Fibroblast of skin of right quadriceps (primary cell): ENCODE measurements at regions not wholly inside any gene's neighbourhood (a gene's known extent, or its start where the extent isn't known, plus 50 kb on each side); places are given as distances from the start of the nearest gene placed in this dataset.

Experiments used
- DNase-seq: peaks from one replicate; pipeline ENCODE4 v3.0.0-alpha.2; 2013

GRCh38 chr1:83813576-83813975 lies 185.4 kb downstream of the TTLL7 start:
- no peak for DNase-seq

GRCh38 chr1:83810144-83810543 lies 188.8 kb downstream of the TTLL7 start:
- DNase-seq, result no peak

- no peak for DNase-seq
These were observed 190.4 kb downstream of the TTLL7 start for GRCh38 chr1:83808536-83808935.

- no peak for DNase-seq
These were observed 191.1 kb downstream of the TTLL7 start for GRCh38 chr1:83807821-83808220.

GRCh38 chr1:83807231-83807630 lies 191.7 kb downstream of the TTLL7 start:
- DNase-seq, result no peak

GRCh38 chr1:83805921-83806320 lies 193.0 kb downstream of the TTLL7 start:
- DNase-seq, result no peak

GRCh38 chr1:83802460-83803152 lies 196.3 kb downstream of the TTLL7 start:
- no peak for DNase-seq

GRCh38 chr1:83802023-83802422 lies 196.9 kb downstream of the TTLL7 start:
- DNase-seq, result no peak

GRCh38 chr1:83800066-83800465 lies 198.9 kb downstream of the TTLL7 start:
- DNase-seq, result no peak

- peak; percentile 70 for DNase-seq
These were observed 199.3 kb downstream of the TTLL7 start for GRCh38 chr1:83799594-83799993.

GRCh38 chr1:83798965-83799364 lies 200.0 kb downstream of the TTLL7 start:
- no peak for DNase-seq

- peak; percentile 72 for DNase-seq
These were observed 202.5 kb downstream of the TTLL7 start for GRCh38 chr1:83796409-83796808.

GRCh38 chr1:83794384-83794783 lies 204.5 kb downstream of the TTLL7 start:
- no peak for DNase-seq

- peak; percentile 54 for DNase-seq
These were observed 207.0 kb downstream of the TTLL7 start for GRCh38 chr1:83791821-83792437.

- peak; percentile 54 for DNase-seq
These were observed 208.5 kb downstream of the TTLL7 start for GRCh38 chr1:83790446-83790845.

- DNase-seq, result no peak
These were observed 211.5 kb downstream of the TTLL7 start for GRCh38 chr1:83787246-83787998.

GRCh38 chr1:83781667-83782066 lies 217.3 kb downstream of the TTLL7 start:
- no peak for DNase-seq

GRCh38 chr1:83779565-83779964 lies 219.4 kb downstream of the TTLL7 start:
- DNase-seq, result no peak

GRCh38 chr1:83777758-83778101 lies 221.2 kb downstream of the TTLL7 start:
- DNase-seq, result no peak

- no peak for DNase-seq
These were observed 221.8 kb downstream of the TTLL7 start for GRCh38 chr1:83776913-83777757.

GRCh38 chr1:83775977-83776603 lies 222.8 kb downstream of the TTLL7 start:
- no peak for DNase-seq

GRCh38 chr1:83773059-83773458 lies 225.9 kb downstream of the TTLL7 start:
- no peak for DNase-seq

- DNase-seq, result no peak
These were observed 228.6 kb downstream of the TTLL7 start for GRCh38 chr1:83770319-83770661.
